Large intestine (tissue), 3 donors: ENCODE measurements at regions not wholly inside any gene's neighbourhood (a gene's known extent, or its start where the extent isn't known, plus 50 kb on each side); places are given as distances from the start of the nearest gene placed in this dataset.
"Not testable (repeated sequence)": the region's sequence is repeated elsewhere in the genome, so short reads cannot be mapped to it uniquely, and the experiment has no call there.

Experiments
- DNase-seq, 2 donors: peaks; one replicate each; pipeline versions ENCODE4 v3.0.0 to v3.0.0-alpha.2; 2013
- H3K27ac ChIP-seq: one replicate; pipeline ENCODE4 v1.5.1; 2013; ENCODE audit warnings: low read length
- H3K27me3 ChIP-seq: 2 replicates; pipeline ENCODE4 v1.6.1; 2013; ENCODE audit warnings: low read length; ENCODE audit not compliant: control insufficient read depth, insufficient read depth
- H3K36me3 ChIP-seq: 2 replicates; pipeline ENCODE4 v1.6.1; 2013; ENCODE audit warnings: low read length; ENCODE audit not compliant: control insufficient read depth, insufficient read depth
- H3K4me1 ChIP-seq: one replicate; pipeline ENCODE4 v1.6.1; 2013; ENCODE audit warnings: low read length; ENCODE audit not compliant: control insufficient read depth, insufficient read depth
- H3K4me3 ChIP-seq: one replicate; pipeline ENCODE4 v1.5.1; 2013; ENCODE audit warnings: low read length
- H3K9me3 ChIP-seq: one replicate; pipeline ENCODE4 v1.6.1; 2013; ENCODE audit warnings: mild to moderate bottlenecking, low read depth, low read length, moderate library complexity; ENCODE audit not compliant: control insufficient read depth
- WGBS: methylation state at CpG from one replicate; pipeline ENCODE4 v1.1.5; 2013; ENCODE audit warnings: low lambda C conversion rate; ENCODE audit not compliant: insufficient coverage; 5-methylcytosine and 5-hydroxymethylcytosine counted together

- Histone ChIP-seq H3K4me3 (no peak overlapping the region), H3K4me1 (no peaks in the 10 kb centered on the region), H3K9me3 (no peaks in the 10 kb centered on the region), H3K27me3 (no peaks in the 10 kb centered on the region), H3K36me3 (no peaks in the 10 kb centered on the region), H3K27ac (no peak overlapping the region)
- DNase-seq, result no peak
- WGBS, result no CpG with 5 or more reads among the region's 3 CpGs
These were observed 176.9 kb upstream of the FZD8 start for GRCh38 chr10:35819011-35819410.

- no CpG with 5 or more reads among the region's 5 CpGs for WGBS
- H3K27ac ChIP-seq, H3K4me3 ChIP-seq, H3K27me3 ChIP-seq, H3K9me3 ChIP-seq, DNase-seq, H3K4me1 ChIP-seq, H3K36me3 ChIP-seq: not testable (repeated sequence)
These were observed 175.0 kb upstream of the FZD8 start for GRCh38 chr10:35817109-35817508.

GRCh38 chr10:35813219-35813618 is 171.1 kb upstream of the FZD8 start:
- Histone ChIP-seq H3K9me3 (no peaks in the 10 kb centered on the region), H3K36me3 (no peaks in the 10 kb centered on the region), H3K27ac (no peak overlapping the region), H3K4me1 (no peaks in the 10 kb centered on the region), H3K27me3 (no peaks in the 10 kb centered on the region), H3K4me3 (no peak overlapping the region)
- WGBS, result 80% methylated on average over 3 of the region's 4 CpGs
- no peak for DNase-seq

GRCh38 chr10:35808344-35808743 is 166.2 kb upstream of the FZD8 start:
- Histone ChIP-seq H3K27ac (no peak overlapping the region), H3K27me3 (no peaks in the 10 kb centered on the region), H3K4me3 (no peak overlapping the region), H3K4me1 (no peaks in the 10 kb centered on the region), H3K9me3 (no peaks in the 10 kb centered on the region), H3K36me3 (no peaks in the 10 kb centered on the region)
- WGBS, result no CpG with 5 or more reads among the region's 1 CpG
- no peak for DNase-seq

GRCh38 chr10:35803046-35803445 is 160.9 kb upstream of the FZD8 start:
- no CpG with 5 or more reads among the region's 2 CpGs for WGBS
- DNase-seq, result no peak
- Histone ChIP-seq H3K27me3 (no peaks in the 10 kb centered on the region), H3K27ac (no peak overlapping the region), H3K4me1 (no peaks in the 10 kb centered on the region), H3K4me3 (no peak overlapping the region), H3K9me3 (no peaks in the 10 kb centered on the region), H3K36me3 (no peaks in the 10 kb centered on the region)

- WGBS, result 100% methylated on average over 1 of the region's 2 CpGs
- no peak overlapping the region for H3K27ac ChIP-seq
- DNase-seq, result no peak
These were observed 155.1 kb upstream of the FZD8 start for GRCh38 chr10:35797187-35797586.

GRCh38 chr10:35795131-35795824 is 153.2 kb upstream of the FZD8 start:
- Histone ChIP-seq H3K27ac (no peak overlapping the region), H3K9me3 (no peaks in the 10 kb centered on the region), H3K36me3 (no peaks in the 10 kb centered on the region), H3K4me3 (no peak overlapping the region), H3K27me3 (no peaks in the 10 kb centered on the region), H3K4me1 (no peaks in the 10 kb centered on the region)
- no peak for DNase-seq
- 90% methylated on average over 2 of the region's 13 CpGs for whole genome bisulfite sequencing

More at GRCh38 chr10:35797187-35797586, 155.1 kb upstream of the FZD8 start:
- Histone ChIP-seq H3K27me3 (no peaks in the 10 kb centered on the region), H3K9me3 (no peaks in the 10 kb centered on the region), H3K4me3 (no peak overlapping the region), H3K4me1 (no peaks in the 10 kb centered on the region), H3K36me3 (no peaks in the 10 kb centered on the region)

- Histone ChIP-seq H3K4me3 (no peak overlapping the region), H3K9me3 (no peaks in the 10 kb centered on the region), H3K27me3 (no peaks in the 10 kb centered on the region), H3K4me1 (no peaks in the 10 kb centered on the region), H3K36me3 (no peaks in the 10 kb centered on the region), H3K27ac (no peak overlapping the region)
- DNase-seq, result no peak
- no CpG with 5 or more reads among the region's 12 CpGs for WGBS
These were observed 152.6 kb upstream of the FZD8 start for GRCh38 chr10:35794703-35795102.

GRCh38 chr10:35792291-35792690 is 150.2 kb upstream of the FZD8 start:
- no peaks in the 10 kb centered on the region for H3K4me1 ChIP-seq
- H3K9me3 ChIP-seq, result no peaks in the 10 kb centered on the region
- no peaks in the 10 kb centered on the region for H3K27me3 ChIP-seq
- 100% methylated on average over 3 of the region's 7 CpGs for WGBS
- H3K27ac ChIP-seq, result no peak overlapping the region
- no peak for DNase-seq
- H3K36me3 ChIP-seq, result no peaks in the 10 kb centered on the region
- H3K4me3 ChIP-seq, result no peak overlapping the region

GRCh38 chr10:35789996-35790395 is 147.9 kb upstream of the FZD8 start:
- Histone ChIP-seq H3K36me3 (no peaks in the 10 kb centered on the region), H3K9me3 (no peaks in the 10 kb centered on the region), H3K4me3 (no peak overlapping the region), H3K4me1 (no peaks in the 10 kb centered on the region), H3K27ac (no peak overlapping the region), H3K27me3 (no peaks in the 10 kb centered on the region)
- no peak for DNase-seq
- WGBS, result no CpG with 5 or more reads among the region's 7 CpGs

GRCh38 chr10:35784751-35785150 is 142.7 kb upstream of the FZD8 start:
- Histone ChIP-seq H3K27me3 (peaks cover 7% of the 10 kb centered on the region), H3K27ac (no peak overlapping the region), H3K4me3 (no peak overlapping the region), H3K9me3 (no peaks in the 10 kb centered on the region), H3K36me3 (no peaks in the 10 kb centered on the region), H3K4me1 (no peaks in the 10 kb centered on the region)
- no peak for DNase-seq
- WGBS, result no CpG with 5 or more reads among the region's 5 CpGs
